KMS-11 (cell line): ENCODE measurements at regions not wholly inside any gene's neighbourhood (a gene's known extent, or its start where the extent isn't known, plus 50 kb on each side); places are given as distances from the start of the nearest gene placed in this dataset.

Experiments used
- H2AFZ ChIP-seq: fragments of 200-600 bp; sonication (generic); 2 replicates; pipeline ENCODE4 v1.6.1; 2016; ENCODE audit warnings: antibody characterized with exemption, mixed run types, low read depth
- H3K27ac ChIP-seq: fragments of 200-600 bp; sonication (generic); 2 replicates; pipeline ENCODE4 v1.6.1; 2016; ENCODE audit warnings: mild to moderate bottlenecking, mixed run types
- H3K27me3 ChIP-seq: fragments of 200-600 bp; sonication (generic); 2 replicates; pipeline ENCODE4 v1.6.1; 2017; ENCODE audit warnings: mild to moderate bottlenecking, low read depth, mixed run types, moderate library complexity; ENCODE audit not compliant: insufficient read depth
- H3K36me3 ChIP-seq: fragments of 200-600 bp; sonication (generic); 2 replicates; pipeline ENCODE4 v1.6.1; 2017; ENCODE audit warnings: mild to moderate bottlenecking, mixed run types; ENCODE audit not compliant: insufficient read depth
- H3K4me1 ChIP-seq: fragments of 200-600 bp; sonication (generic); 2 replicates; pipeline ENCODE4 v1.6.1; 2016; ENCODE audit warnings: mild to moderate bottlenecking, low read depth, mixed run types; ENCODE audit not compliant: poor library complexity, severe bottlenecking
- H3K4me2 ChIP-seq: fragments of 200-600 bp; sonication (generic); 2 replicates; pipeline ENCODE4 v1.7.0; 2016; ENCODE audit warnings: mild to moderate bottlenecking, mixed run types
- H3K4me3 ChIP-seq: fragments of 200-600 bp; sonication (generic); IDR thresholded peaks from 2 replicates; pipeline ENCODE4 v1.6.1; 2017; ENCODE audit warnings: low read depth, low read length, mixed read lengths; ENCODE audit not compliant: insufficient read depth
- H3K79me2 ChIP-seq: fragments of 200-600 bp; sonication (generic); 2 replicates; pipeline ENCODE4 v1.6.1; 2016; ENCODE audit warnings: low read depth, mixed run types; ENCODE audit not compliant: insufficient read depth
- H3K9ac ChIP-seq: fragments of 200-600 bp; sonication (generic); 2 replicates; pipeline ENCODE4 v1.6.1; 2016; ENCODE audit warnings: mild to moderate bottlenecking, mixed run types
- H4K20me1 ChIP-seq: fragments of 200-600 bp; sonication (generic); 2 replicates; pipeline ENCODE4 v1.6.1; 2016; ENCODE audit warnings: mild to moderate bottlenecking, mixed run types; ENCODE audit not compliant: insufficient read depth
- TF ChIP-seq, protein P1 (sequence below): fragments of 200-600 bp; sonication (generic); conservative IDR thresholded peaks from 2 replicates; pipeline ENCODE4 v1.6.1; 2017; ENCODE audit warnings: low read depth, mild to moderate bottlenecking, antibody characterized with exemption, low read length, moderate library complexity, mixed read lengths

DNA sequence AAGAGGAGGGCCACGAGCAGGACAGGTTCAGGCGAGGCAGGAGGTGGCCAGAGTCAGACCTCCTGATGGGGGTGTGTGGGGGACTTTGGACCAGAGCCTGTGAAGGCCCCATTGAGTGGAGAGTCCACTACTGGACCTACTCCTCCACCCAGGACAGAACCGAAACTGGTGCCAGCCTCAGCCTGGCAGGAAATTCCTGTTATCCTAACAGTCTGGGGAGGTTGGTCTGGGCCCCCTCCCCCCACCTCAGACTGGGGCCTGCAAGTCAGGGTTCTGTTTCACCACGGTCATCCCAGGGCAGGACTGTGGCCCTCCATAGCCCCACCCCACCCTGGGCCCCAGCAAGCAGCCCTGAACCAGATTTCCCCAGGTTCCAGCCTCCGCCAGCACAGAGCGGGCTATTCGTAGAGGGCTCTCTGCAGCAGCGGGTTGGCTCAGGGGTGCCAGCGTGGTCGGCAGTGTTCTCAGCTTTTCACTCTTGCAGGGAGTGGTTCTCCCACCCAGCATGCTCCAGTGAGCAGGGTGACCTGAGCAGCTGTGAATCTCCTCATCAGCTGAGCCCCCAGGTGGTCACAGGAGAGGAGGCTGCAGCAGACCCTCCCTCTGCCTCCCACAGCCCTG, 217.3 kb downstream of the TBC1D2B start:
- peaks cover 34% of the 10 kb centered on the region for H3K27me3 ChIP-seq
- no peaks in the 10 kb centered on the region for H4K20me1 ChIP-seq
- H3K4me3 ChIP-seq = no peak overlapping the region
- no peaks in the 10 kb centered on the region for H3K79me2 ChIP-seq
- H3K9ac ChIP-seq = no peak overlapping the region
- TF ChIP-seq, protein P1, sequence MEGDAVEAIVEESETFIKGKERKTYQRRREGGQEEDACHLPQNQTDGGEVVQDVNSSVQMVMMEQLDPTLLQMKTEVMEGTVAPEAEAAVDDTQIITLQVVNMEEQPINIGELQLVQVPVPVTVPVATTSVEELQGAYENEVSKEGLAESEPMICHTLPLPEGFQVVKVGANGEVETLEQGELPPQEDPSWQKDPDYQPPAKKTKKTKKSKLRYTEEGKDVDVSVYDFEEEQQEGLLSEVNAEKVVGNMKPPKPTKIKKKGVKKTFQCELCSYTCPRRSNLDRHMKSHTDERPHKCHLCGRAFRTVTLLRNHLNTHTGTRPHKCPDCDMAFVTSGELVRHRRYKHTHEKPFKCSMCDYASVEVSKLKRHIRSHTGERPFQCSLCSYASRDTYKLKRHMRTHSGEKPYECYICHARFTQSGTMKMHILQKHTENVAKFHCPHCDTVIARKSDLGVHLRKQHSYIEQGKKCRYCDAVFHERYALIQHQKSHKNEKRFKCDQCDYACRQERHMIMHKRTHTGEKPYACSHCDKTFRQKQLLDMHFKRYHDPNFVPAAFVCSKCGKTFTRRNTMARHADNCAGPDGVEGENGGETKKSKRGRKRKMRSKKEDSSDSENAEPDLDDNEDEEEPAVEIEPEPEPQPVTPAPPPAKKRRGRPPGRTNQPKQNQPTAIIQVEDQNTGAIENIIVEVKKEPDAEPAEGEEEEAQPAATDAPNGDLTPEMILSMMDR = no peak
- no peaks in the 10 kb centered on the region for H3K36me3 ChIP-seq
- no peak overlapping the region for H2AFZ ChIP-seq
- H3K4me2 ChIP-seq = no peak overlapping the region
- no peaks in the 10 kb centered on the region for H3K4me1 ChIP-seq
- no peak overlapping the region for H3K27ac ChIP-seq

DNA sequence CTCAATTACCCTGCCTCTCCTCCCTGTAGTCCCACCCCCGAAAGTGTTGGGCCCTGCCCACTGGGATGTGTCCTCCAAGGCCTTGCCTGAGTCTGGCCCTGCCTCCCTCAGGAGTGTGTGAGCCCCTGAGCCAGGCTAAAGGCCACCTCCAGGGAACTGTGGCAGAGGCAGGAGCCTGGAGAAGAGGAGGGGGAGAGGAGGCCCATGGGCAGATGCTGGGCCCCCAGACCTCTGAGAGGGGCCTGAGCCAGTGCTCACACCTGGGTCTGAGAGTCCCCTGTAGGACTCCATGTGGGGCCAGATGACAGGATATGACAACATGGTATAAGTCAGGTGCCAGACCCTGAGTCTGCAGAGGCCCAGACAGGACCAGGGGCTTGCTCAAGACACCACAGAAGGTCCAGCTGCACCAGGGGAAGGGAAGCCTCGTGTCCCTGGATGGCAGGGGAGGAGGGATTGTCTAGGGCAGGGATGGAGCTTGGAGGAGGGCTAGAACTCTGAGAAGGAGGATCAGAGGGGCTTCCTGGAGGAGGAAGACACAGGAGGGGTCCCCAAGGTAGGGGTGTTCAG, 217.9 kb downstream of the TBC1D2B start:
- H3K4me2 ChIP-seq = no peak overlapping the region
- no peaks in the 10 kb centered on the region for H4K20me1 ChIP-seq
- H3K4me1 ChIP-seq = no peaks in the 10 kb centered on the region
- H3K79me2 ChIP-seq = no peaks in the 10 kb centered on the region
- TF ChIP-seq, protein P1 = no peak
- H3K4me3 ChIP-seq = no peak overlapping the region
- H3K36me3 ChIP-seq = no peaks in the 10 kb centered on the region
- H3K27ac ChIP-seq = no peak overlapping the region
- H2AFZ ChIP-seq = no peak overlapping the region
- no peak overlapping the region for H3K9ac ChIP-seq
- H3K27me3 ChIP-seq = peaks cover 38% of the 10 kb centered on the region

DNA sequence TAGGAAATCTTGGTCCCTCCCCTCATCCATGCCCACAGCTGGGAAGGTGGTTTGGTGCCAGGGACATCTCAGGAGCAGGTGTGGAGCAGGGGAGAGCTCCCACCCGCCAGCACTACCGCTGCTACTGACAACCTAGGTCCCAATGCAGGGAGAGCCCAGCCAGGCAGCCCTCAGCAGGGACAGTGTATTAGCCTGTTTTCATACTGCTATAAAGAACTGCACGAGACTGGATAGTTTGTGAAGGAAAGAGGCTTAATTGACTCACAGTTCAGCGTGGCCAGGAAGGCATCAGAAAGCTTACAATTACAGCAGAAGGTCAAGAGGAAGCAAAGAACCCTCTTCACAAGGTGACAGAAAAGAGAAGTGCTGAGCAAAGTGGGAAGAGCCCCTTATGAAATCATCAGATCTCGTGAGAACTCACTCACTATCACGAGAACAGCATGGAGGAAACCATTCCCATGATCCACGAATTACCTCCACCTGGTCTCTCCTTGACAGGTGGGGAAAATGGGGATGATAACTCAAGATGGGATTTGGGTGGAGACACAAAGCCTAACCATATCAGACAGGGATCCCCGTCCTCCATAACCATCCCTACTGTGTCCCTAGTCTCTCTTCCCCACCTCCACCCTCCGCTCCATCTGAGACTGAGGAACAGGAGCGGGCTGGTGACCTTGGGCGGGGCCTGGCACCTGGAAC, 218.6 kb downstream of the TBC1D2B start:
- Histone ChIP-seq H3K27me3 (peaks cover 35% of the 10 kb centered on the region), H3K36me3 (no peaks in the 10 kb centered on the region), H3K4me1 (no peaks in the 10 kb centered on the region), H3K9ac (no peak overlapping the region), H4K20me1 (no peaks in the 10 kb centered on the region), H3K4me2 (no peak overlapping the region), H3K4me3 (no peak overlapping the region), H3K79me2 (no peaks in the 10 kb centered on the region), H3K27ac (no peak overlapping the region), H2AFZ (no peak overlapping the region)
- TF ChIP-seq, protein P1 = no peak

DNA sequence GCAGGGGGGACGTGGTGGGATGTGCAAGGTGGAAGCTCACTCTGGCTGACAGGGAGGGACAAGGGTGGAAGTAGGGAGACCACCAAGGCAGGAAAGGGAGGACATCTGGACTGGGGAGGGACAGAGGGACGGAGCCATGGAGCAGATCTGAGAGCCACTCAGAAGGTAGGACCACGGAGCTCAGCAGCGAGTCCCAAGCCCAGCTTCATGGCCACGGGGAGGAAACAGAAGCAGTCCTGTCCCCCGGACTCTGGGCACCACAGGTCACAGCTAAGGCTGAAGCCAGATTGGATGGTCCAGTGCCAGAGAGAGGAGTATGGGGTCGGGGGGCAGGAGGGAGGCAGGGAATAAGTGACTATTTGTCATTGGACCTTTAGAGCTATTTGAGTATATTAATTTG, 220.1 kb downstream of the TBC1D2B start:
- no peaks in the 10 kb centered on the region for H4K20me1 ChIP-seq
- no peak overlapping the region for H3K4me3 ChIP-seq
- no peaks in the 10 kb centered on the region for H3K36me3 ChIP-seq
- H3K27ac ChIP-seq = no peak overlapping the region
- H3K4me1 ChIP-seq = no peaks in the 10 kb centered on the region
- peaks cover 34% of the 10 kb centered on the region for H3K27me3 ChIP-seq
- H2AFZ ChIP-seq = no peak overlapping the region
- no peak overlapping the region for H3K4me2 ChIP-seq
- TF ChIP-seq, protein P1 = no peak
- H3K79me2 ChIP-seq = no peaks in the 10 kb centered on the region
- H3K9ac ChIP-seq = no peak overlapping the region
